GM21423 (cell line): ENCODE measurements at regions not wholly inside any gene's neighbourhood (a gene's known extent, or its start where the extent isn't known, plus 50 kb on each side); places are given as distances from the start of the nearest gene placed in this dataset.

Experiments used
- ATAC-seq: cut with Tn5 transposase; IDR thresholded peaks from one replicate; pipeline ENCODE4 v1.9.1; 2021; ENCODE audit warnings: mild to moderate bottlenecking, moderate library complexity; ENCODE audit not compliant: unreplicated experiment

DNA sequence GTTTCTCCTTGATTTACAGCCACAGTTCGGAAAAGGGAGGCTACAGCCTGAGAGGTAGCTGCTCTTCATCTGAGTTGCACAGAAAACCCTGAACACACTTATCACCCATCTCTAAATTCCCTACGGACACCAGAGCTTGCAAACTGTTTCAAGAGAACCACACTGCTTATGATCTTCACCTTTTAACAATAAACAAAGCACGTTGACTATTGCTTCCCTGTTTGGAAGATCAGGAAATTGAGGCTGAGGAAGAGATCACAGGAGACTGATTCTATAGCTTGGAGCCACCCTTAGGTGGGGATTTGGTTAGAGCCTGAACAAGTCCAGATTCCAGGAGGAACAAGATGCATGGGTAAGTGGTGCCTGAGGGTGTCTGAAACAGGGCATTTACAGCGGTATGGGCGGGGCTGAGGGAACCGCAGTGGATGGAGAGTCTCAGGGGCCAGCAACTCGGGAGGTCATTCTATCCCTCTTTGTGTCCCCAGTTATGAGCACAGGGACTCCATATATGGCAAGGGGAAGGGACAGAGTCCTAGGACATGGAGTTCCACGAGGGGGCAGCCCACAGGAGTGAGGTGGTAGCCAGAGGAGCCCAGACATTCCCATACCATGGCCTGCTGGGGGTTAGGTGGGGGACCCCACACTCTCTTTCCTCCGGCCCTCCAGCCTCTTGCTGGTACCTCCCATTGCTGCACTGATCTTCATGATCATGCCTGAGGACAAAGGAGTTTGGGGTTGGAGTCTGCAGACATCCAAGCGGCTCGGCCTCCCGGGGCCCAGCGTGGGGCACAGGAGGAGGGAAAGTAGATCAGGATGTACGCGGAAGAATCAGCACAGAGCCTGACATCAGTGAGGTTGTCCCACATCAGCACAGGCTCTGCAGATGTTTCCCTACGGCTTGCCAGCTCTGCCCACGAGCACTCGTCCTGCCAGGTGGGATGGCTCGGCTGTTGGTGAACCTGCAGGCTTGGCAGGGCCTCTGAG is 162.3 kb upstream of the ZNF536 start:
- no peak for ATAC-seq

DNA sequence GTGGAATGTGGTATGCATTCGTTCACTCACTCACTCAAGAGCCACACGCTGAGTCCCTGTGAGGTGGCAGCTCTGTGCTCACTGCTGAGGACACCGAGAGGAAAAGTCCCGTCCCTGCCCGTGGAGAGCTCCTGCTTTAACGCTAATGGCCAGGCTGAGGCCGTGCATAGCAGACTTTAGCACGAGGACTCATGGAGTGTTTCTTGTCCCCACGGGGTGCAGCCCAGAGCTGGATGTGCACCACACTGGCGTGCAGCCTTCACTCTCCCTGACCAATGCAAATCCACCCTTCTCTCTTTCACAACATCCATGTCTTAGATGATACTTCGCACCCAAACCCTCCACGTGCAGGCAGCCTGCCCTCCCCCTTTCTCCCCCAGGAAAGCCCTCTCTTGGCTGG is 159.6 kb upstream of the ZNF536 start:
- ATAC-seq, result no peak

DNA sequence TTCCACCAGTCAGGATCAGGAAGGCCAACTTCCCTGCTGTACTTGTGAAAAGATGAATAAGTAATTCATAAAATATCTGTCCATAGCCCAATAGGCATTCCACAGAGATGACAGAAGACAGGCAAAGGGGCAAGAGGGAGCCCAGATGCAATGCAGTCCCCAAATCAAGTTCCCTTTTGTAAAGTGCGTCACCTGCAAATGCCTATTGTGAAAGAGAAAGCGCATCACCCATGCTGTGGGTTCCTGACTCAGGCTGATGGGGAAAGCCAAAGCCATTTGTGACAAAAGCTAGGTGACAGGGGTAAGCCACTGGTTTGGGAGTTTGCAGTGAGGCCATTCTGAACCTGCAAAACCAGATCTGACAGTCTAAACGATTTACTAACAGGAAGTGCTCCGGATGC is 157.5 kb upstream of the ZNF536 start:
- peak; percentile 79 for ATAC-seq

DNA sequence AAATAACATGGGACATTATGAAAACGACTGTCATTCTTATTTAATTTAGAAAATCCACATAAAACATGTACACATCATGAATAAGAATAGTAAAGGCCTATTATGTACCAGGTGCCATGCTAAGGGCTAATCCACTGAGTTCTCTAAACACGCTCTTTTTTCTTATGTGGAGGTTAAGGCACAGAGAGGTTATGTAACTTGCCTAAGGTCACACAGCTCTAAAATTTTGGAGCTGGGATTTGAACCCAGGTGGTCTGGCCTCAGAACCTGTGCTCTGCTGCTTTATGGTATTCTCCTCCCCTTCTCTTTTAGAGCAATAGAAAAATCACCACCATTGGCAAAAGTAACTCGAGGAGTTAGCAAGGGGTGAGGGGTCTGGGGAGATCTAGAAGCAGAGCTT is 156.9 kb upstream of the ZNF536 start:
- ATAC-seq, result no peak

DNA sequence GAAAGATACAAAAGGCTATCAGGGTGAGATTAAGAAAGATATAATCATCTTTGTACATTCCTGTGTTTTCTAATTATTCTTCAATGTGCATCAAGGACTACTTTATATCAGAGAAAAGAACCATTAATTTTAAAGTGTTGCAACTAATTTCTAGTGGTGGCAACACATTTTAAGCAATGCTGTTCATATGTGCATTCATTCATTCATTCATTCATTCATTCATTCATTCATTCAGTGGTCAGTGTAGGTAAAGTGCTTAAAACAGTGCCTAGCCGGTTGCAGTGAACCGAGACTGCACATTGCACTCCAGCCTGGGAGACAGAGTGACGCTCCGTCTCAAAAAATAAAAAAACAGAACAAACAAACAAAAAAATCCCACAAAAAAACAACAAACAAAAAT is 155.7 kb upstream of the ZNF536 start:
- no peak for ATAC-seq

DNA sequence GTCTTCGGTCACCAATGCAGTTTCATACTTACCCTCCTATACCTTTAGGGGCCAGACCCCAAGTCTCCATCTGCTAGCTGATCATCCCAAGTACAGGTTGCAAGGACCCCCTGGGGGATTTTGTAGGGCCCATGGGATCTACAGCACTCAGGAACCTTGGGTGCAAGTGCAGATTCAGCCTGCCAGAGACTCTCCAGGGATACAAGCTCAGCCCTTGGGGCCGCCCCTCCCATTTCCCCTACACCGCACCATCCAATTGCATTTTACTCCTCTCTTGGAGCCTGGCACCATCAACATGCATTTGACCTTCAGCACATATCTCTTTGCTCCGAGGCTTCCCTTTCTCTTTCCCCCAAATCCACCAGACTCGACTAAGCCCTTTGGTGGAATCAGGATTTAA is 154.7 kb upstream of the ZNF536 start:
- no peak for ATAC-seq

DNA sequence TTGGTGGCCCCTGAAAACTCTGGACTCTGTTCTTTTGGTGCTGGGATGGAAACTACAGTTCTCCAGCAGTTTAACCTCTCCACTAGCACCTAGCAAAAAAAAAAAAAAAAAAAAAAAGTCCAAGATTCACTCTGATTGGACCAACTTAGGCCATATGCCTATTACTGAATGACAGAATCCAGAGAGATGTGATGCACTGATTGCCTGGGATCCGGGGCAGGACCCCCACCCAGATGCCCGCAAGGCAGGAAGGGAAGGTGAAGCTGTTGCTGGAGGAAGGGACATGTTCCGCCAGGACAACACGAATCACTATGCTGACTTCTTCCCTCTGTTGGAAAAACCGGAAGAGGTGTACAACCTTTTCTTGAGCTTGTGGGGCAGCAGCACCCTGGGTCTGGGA is 152.5 kb upstream of the ZNF536 start:
- no peak for ATAC-seq

DNA sequence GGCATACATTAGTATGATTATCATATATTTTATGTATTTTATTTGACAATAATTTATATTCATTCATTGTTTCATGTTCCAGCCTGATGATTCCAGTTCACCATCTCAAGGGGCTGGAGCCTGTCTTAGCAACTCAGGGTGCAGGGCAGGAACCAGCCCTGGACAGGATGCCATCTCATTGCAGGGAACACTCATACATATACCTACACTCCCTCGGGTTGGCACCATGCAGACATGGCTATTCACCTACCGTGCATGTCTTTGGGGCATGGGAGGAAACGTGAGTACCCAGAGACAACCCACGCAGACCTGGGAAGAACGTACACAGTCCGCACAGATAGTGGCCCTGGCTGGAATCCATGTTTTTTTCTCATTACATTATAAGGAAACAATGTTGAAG is 151.0 kb upstream of the ZNF536 start:
- ATAC-seq, result no peak

DNA sequence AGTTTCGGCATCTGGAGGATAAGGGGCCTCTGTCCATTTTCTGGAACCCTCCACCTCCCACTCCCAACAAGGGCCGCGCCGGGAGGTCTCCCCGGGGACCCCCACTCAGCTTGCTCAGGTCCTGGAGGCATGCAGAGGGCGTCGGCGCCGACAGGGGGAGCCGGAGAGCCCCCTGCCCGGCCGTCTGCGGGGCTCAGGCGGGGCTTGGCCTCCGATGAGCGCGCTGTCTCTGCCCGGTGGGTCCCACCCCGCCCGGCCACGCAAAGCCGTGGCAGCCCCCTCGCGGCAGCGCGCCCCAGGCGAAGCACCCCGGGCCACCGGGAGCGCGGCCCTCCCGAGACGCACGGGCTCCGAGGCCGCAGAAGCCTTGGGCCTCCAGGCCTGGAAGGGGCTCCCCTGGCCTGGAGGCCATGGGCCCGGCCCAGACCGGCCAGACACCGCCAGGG is 149.7 kb upstream of the ZNF536 start:
- no peak for ATAC-seq

DNA sequence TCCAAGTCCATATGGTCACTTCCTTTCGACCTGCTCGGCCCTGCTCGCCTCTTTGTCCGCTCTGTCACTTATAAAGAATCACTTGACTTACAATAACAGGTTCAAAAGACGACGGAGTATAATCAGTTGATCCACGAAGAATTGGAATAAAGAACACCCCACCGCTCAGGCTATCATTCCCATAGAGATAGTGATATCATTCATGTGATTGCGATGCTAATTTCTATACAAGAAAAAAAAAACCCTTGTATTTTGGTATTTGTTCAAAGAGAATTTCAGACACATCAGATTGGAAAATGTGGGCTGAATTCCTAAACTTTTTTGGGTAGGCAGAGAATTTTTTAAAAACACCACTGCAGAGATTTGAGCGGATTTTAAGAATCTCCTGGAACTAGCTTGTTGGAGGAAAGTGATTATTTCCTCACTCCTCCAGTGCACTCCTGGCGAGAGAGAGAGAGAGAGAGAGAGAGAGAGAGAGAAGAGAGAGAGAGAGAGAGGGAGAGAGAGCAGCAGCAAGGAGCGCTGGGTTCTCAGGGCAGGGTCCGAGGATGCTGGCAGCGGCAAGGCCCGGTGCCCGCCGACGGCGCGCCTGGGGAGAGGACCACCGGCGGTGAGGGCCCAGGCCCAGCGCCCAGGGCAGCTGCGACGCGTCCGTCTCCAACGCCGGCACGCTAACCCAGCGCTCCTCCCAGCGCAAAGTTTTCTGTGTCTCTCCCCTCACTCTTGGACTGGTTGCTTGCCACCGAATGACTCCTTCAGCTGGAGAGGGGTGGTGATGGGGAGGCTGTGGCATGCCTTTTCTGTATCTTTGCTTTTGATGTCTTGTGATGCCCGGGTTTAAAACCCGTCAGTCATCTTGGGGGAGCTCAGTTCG is 149.0 kb upstream of the ZNF536 start:
- no peak for ATAC-seq

DNA sequence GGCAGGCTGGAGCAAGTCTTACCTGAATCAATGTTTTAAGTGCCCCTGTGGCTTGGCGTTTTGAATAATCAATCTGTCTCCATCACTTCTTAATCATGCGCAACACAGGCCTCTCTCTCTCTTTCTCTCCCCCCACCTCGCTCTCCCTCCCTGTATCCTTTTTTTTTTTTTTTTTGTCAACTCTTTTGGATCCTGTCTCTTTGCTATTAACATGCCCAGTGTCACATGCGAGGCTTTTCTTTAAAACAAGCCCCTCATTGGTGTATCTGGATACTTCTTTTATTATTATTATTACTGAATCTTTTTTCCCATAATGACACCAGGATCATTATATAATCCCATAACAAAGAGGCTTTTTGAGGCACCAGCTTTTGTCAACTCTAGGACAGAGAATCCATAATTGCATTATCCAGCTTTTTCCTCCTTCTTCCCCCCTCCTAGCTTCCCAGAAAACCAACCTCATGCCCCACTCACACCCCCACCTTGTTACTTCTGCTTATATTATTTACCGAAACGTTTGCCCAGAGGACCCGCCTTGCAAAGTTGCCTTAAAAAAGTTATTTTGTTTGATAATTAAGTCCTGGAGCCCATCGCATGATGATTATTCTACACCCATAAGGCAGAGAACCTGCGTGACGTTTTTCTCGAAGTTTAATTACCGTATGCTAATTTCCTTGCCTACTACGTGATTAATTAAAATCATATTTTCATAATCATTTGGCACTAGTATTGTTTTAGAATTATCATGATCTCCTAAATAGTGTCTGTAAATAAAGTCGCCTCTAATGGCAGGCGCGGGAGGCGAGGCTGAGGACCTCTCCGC is 148.1 kb upstream of the ZNF536 start:
- no peak for ATAC-seq

DNA sequence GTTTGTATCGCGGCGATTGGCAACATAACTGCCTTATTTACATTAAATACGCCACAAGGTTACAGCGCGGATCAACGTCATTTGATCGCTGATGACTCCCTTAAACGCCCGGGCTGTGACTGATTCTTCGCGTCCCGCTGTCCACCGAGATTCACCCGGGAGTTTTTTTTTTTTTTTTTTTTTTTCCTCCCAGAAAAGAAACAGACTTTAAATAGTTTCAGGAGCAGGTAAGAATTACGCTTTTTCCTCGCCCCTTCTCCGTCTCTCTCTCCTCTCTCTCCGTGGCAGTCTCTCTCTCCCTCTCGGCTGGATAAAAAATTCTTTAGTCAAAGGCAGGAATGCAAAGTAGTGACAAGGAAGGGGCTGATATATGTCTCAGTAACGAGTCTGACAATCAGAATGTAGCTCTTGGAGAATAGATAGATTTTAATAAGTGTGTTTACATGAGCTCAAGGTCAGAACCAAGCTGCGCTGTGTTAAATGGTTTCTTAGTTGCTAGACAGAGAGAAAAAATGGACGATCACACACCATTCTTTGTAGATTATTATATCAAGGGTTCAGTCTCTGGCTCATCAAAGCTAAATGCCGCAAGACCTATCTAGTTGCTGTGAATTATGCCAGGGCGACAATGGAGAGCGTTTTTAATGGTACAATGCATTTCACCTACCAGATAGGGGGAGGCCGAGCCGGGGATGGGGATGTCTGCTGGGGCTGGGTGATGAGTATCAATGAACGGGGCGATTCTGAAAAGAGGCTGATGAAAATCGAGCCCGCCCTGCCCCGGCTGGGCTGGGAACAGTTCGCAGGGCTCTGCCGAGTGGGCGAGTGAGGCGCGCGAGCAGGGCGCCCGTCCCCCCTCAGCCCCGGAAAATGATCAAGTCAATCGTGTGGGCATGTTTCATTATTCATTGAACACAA is 147.2 kb upstream of the ZNF536 start:
- no peak for ATAC-seq

DNA sequence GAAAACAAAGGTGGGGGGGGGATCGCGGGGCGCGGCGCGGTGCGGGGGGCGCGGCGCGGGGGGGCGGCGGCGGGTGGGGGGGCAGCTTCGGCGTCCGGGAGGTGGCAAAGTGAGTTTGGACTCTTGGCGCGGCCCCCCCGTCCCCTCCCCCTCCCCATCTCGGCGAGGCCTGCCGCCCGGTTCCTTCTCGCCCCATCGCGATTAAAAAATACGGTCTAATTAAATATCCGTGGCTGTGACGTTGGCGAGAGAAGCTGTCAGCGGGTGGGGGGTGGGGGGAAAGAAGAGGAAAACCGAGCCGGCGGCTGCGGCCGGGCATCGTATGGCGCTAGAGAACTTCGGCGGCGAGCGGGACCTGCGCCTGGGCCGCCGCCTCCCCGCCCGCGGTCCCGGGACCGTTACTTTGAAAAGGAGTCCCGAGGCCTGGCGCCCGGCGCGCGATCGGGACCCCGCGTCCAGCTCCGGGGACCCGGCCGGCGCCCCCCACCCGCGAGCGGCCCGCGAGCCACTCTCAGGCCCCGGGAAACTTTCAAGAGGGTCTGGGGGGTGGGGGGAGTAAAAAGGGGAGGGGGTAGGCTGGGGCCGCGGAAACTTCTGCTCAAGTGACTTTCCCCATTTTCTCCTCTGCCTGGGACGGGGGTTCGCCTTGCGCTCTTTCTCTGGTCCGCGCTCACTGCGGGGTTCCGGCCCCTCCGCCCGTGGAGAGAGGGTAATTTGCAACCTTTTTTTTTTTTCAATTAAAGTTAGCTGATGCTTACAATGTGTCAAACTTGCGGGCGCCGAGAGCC is 146.3 kb upstream of the ZNF536 start:
- no peak for ATAC-seq

DNA sequence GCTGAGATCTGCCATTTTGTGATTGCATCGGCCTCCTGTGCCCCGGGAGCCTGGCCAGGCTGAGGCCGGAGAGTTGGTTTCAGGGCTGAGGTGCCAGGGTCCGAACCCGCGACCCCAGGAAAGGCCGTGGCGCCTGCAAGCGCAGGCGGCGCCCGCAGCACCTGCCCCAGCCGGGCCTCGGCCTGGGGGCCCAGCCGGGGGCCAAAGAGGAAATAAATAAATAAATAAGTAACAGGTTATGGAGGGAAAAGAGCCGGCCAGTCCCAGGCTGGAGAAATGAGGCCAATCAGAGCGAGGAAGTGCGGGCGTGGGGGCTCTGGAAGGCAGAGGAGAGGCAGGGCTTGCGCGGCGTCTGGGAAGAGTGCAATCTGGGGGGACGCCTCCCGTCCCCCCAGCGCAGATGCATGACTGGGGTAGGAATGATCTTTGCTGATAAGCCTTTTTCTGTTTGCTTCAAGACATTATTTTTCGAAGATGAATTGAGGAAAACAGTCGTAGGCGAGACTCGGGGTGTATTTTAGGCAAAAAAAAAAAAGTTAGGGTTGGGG is 145.6 kb upstream of the ZNF536 start:
- no peak for ATAC-seq

DNA sequence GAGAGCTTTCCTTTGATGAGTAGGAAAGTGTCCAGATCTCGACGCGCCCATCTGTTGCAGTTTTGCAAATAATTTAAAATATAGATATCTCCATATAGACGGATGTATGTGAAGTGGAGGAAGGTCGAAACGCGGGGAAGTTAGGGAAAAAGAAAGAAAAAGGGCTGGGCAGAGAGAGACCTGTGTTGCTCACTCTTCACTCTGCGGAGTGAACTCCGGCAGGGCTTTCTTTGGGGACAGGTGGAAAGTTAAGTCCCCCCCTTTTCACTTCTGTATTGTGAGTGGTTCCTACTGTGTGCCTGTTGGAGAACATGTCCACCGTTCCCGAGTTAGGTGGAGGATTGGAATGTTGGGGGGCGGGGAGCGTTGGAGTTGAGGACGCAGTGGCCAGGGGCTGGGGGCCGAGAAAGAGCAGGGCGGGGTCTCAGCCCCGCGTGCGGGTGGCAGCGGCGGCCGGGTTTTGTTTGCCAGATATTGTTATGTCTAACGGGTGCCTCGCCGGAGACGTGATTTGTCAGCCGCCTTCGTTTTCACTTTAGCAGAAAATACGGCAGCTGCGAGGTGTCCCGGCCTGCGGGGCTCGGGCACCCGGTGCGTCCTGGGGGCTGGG is 145.1 kb upstream of the ZNF536 start:
- ATAC-seq, result peak; percentile 16

DNA sequence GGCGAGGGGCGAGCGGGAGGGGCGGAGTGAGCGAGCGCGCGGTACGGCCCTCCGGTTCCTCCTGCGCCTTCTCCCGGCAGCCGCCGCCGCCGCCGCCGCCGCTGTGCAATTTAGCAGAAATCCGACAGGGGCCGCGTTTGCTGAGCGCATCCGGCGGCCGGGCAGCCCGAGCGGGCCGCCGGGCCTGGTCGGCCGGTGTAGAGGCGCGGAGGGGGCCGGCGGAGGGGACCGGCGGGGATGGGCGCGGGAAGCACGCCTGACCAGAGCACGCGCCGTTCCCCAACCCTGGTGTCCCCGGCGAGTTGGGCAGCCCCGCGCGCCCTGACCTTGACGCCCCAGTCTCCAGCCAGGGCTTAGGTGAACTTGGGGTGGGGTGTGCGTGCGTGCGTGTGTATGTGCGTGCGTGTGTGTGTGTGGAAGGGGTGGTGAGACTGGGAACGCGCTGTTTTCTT is 144.5 kb upstream of the ZNF536 start:
- ATAC-seq, result peak; percentile 88

DNA sequence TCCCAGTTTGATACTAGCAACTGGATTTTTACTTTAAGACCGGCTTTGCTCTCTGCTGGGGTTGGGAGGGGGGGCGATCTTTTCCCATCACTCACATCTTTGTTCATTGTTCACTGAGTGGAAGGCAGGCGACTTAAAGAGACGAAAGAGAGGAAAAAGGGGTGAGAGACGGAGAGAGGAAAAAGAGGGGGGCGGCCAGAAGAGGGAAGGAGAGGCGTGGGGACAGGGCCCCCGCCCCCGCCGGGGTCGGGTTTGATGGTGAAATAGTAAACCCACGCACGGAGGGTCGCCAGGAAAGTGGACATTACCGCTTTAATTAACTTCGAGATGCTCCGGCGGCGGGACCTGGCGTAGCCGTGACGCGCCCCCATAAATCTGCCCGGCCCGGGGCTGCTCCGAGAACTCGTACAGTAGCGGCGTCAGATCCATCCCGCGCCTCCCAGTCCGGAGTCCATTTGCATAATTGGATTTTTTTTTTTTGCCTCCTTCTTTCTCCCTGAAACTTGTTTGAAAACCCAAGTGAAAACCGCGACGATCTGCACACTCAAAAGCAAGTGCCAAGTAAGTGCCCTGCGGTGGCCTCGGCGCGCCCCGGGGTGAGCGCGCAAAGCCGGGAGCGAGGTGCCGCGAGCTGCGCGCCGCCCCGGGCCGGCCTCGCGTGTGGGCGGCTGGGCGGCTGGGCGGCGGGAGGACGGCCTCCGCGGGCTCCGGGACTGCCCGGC is 143.9 kb upstream of the ZNF536 start:
- ATAC-seq, result no peak
